Heart right ventricle (tissue), 16 donors: ENCODE measurements at regions not wholly inside any gene's neighbourhood (a gene's known extent, or its start where the extent isn't known, plus 50 kb on each side); places are given as distances from the start of the nearest gene placed in this dataset.

Experiments used
- ATAC-seq, 8 donors: fragments of 200-7000 bp; cut with Tn5 transposase; one replicate each; pipeline ENCODE4 v1.9.1; 2020; ENCODE audit warnings: mild to moderate bottlenecking in 8 of 8, moderate library complexity in 8 of 8, moderate number of reproducible peaks in 1 of 8
- DNase-seq, 2 donors: peaks; one replicate each; pipeline ENCODE4 v3.0.0-alpha.2; 2020
- H3K27ac ChIP-seq, 10 donors: fragments of 200-600 bp; sonication (generic) in 2 of 10; one replicate each; pipeline versions ENCODE4 v1.5.0 to v1.8.0; 2020 to 2022; ENCODE audit warnings: mild to moderate bottlenecking in 3 of 10
- H3K27me3 ChIP-seq, 7 donors: fragments of 200-600 bp; one replicate each; pipeline ENCODE4 v1.8.0; 2021 to 2022; ENCODE audit warnings: mild to moderate bottlenecking in 2 of 7
- H3K36me3 ChIP-seq, 9 donors: fragments of 200-600 bp; sonication (generic) in 1 of 9; one replicate each; pipeline versions ENCODE4 v1.5.0 to v1.8.0; 2020 to 2022; ENCODE audit warnings: mild to moderate bottlenecking in 2 of 9
- H3K4me1 ChIP-seq, 9 donors: fragments of 200-600 bp; sonication (generic) in 1 of 9; one replicate each; pipeline versions ENCODE4 v1.5.0 to v1.8.0; 2020 to 2022; ENCODE audit warnings: mild to moderate bottlenecking in 4 of 9
- H3K4me3 ChIP-seq, 10 donors: fragments of 200-600 bp; sonication (generic) in 2 of 10; one replicate each; pipeline versions ENCODE4 v1.5.0 to v1.8.0; 2020 to 2022; ENCODE audit warnings: mild to moderate bottlenecking in 7 of 10, moderate library complexity in 2 of 10
- H3K9me3 ChIP-seq, 11 donors: fragments of 200-600 bp in 10 of 11; sonication (generic) in 2 of 11; one replicate each; pipeline versions ENCODE4 v1.5.0 to v1.8.0; 2013 to 2022; ENCODE audit warnings: mild to moderate bottlenecking in 2 of 11, control low read depth in 1 of 11, moderate library complexity in 1 of 11
- CTCF ChIP-seq, 9 donors: fragments of 200-600 bp; sonication (generic) in 2 of 9; IDR thresholded peaks; one replicate each; pipeline versions ENCODE4 v1.5.0 to v1.8.0; 2021 to 2022; ENCODE audit warnings: antibody characterized with exemption in 9 of 9, mild to moderate bottlenecking in 5 of 9, moderate library complexity in 1 of 9
- WGBS, 2 donors: extraction: QIAGEN DNeasy Blood & Tissue Kit; methylation state at CpG; one replicate each; pipeline ENCODE4 v1.1.7; 2013; ENCODE audit warnings: inconsistent platforms in 1 of 2; 5-methylcytosine and 5-hydroxymethylcytosine counted together
- intact Hi-C, 10 donors: fragments of 100-400 bp; cut with DNase I; formaldehyde crosslinking; loops; one replicate each; pipeline versions ENCODE4 v1.11.1 to v1.14.2; 2022
- donor health status: Arrhythmogenic right ventricular cardiomyopathy.
- donor health status: ischemic (EF 13 %, LVEDD 7.1; RV severe dilation, severe dysfunction).
- donor health status: healthy with polysubstance abuse.
- donor health status: DM: no; HTN: yes; CAD: no.
- donor health status: DM: no; HTN: no; CAD: no.
- donor health status: ischemic (EF 25% LVEDD 6.9; RV normal size, moderate dysfunction).
- donor health status: ischemic (EF 25% LVEDD 5.7; RV mildly dilated, moderate dysfunction).
- donor health status: healthy.
- donor health status: DM: yes; HTN: yes; CAD: no.
- donor health status: Ischemic cardiomyopathy.
- donor health status: ischemic (EF 35%, LVEDD 5.7; RV mildly dilated, moderate dysfunction).
- donor health status: nonischemic (EF 11% LVEDD 7.7; RV severe dilation, severe dysfunction).
- donor health status: DM: yes; HTN: yes; CAD: no.
- donor health status: PGD.
- donor health status: ischemic (EF 29% LVEDD 5.4; RV normal size, mild dysfunction).
- donor health status: nonischemic (EF 23%, LVEDD 6.1; RV moderate dilation, normal function).

- intact Hi-C loops = no loop called here
- DNase-seq (no peak), ATAC-seq (no peak)
- Histone ChIP-seq H3K27ac (peak overlapping the region in 5 of 10 donors; percentile 23 to 49 (median 34)), H3K36me3 (no peaks in the 10 kb centered on the region), H3K9me3 (no peaks in the 10 kb centered on the region), H3K27me3 (no peaks in the 10 kb centered on the region), H3K4me1 (peaks cover 0 to 60% (median 29%) of the 10 kb centered on the region in 9 donors), H3K4me3 (no peak overlapping the region)
- 81 to 89% methylated on average over 1 of the region's 1 CpG for WGBS, 2 donors
- TF ChIP-seq CTCF (IDR thresholded peaks at IDR 0.05) = no peak
Measured at GRCh38 chr1:94305704-94306103, 68.3 kb upstream of the ARHGAP29 start.

GRCh38 chr1:94304553-94304952 lies 67.2 kb upstream of the ARHGAP29 start:
- peaks cover 0 to 66% (median 37%) of the 10 kb centered on the region in 9 donors for H3K4me1 ChIP-seq
- no peaks in the 10 kb centered on the region for H3K9me3 ChIP-seq
- WGBS, 2 donors = 93 to 97% methylated on average over 1 of the region's 1 CpG
- H3K4me3 ChIP-seq = no peak overlapping the region
- DNase-seq = no peak
- peak overlapping the region in 1 of 10 donors; percentile 29 for H3K27ac ChIP-seq
- H3K36me3 ChIP-seq = no peaks in the 10 kb centered on the region
- H3K27me3 ChIP-seq = no peaks in the 10 kb centered on the region
- intact Hi-C loops = no loop called here
- ATAC-seq = no peak
- TF ChIP-seq CTCF (IDR thresholded peaks at IDR 0.05) = no peak

- no peaks in the 10 kb centered on the region for H3K36me3 ChIP-seq
- TF ChIP-seq CTCF (IDR thresholded peaks at IDR 0.05) = no peak
- peak overlapping the region in 3 of 10 donors; percentile 37 to 84 (median 79) for H3K27ac ChIP-seq
- no peak for ATAC-seq
- no peak for DNase-seq
- peaks cover 0 to 82% (median 46%) of the 10 kb centered on the region in 9 donors for H3K4me1 ChIP-seq
- H3K27me3 ChIP-seq = no peaks in the 10 kb centered on the region
- H3K4me3 ChIP-seq = no peak overlapping the region
- H3K9me3 ChIP-seq = no peaks in the 10 kb centered on the region
- intact Hi-C loops = no loop called here
- WGBS, 2 donors = 37 to 43% methylated on average over 1 of the region's 1 CpG
Measured at GRCh38 chr1:94303005-94303404, 65.6 kb upstream of the ARHGAP29 start.

- Histone ChIP-seq H3K27ac (peak overlapping the region in 6 of 10 donors; percentile 11 to 84 (median 76)), H3K4me3 (no peak overlapping the region), H3K27me3 (no peaks in the 10 kb centered on the region), H3K4me1 (peaks cover 0 to 87% (median 51%) of the 10 kb centered on the region in 9 donors), H3K36me3 (no peaks in the 10 kb centered on the region), H3K9me3 (no peaks in the 10 kb centered on the region)
- ATAC-seq (no peak), DNase-seq (no peak)
- WGBS, 2 donors = 94 to 96% methylated on average over 6 of the region's 6 CpGs
- TF ChIP-seq CTCF (IDR thresholded peaks at IDR 0.05) = no peak
- intact Hi-C loops = no loop called here
Measured at GRCh38 chr1:94302497-94302896, 65.1 kb upstream of the ARHGAP29 start.
